Mesothelial cell of epicardium (in vitro differentiated cells): ENCODE measurements at regions not wholly inside any gene's neighbourhood (a gene's known extent, or its start where the extent isn't known, plus 50 kb on each side); places are given as distances from the start of the nearest gene placed in this dataset.

Experiments
- DNase-seq, 2 experiments: peaks; one replicate each; pipeline ENCODE4 v3.0.0; 2021; ENCODE audit warnings: low spot score in 2 of 2; ENCODE audit not compliant: unreplicated experiment in 2 of 2
- H3K27ac Mint-ChIP-seq: 2 replicates; pipeline ENCODE4 v1.8.0; 2021; ENCODE audit warnings: mixed read lengths
- H3K27me3 Mint-ChIP-seq: 2 replicates; pipeline ENCODE4 v1.8.0; 2021; ENCODE audit warnings: low read depth, mixed read lengths
- H3K36me3 Mint-ChIP-seq: 2 replicates; pipeline ENCODE4 v1.8.0; 2021; ENCODE audit warnings: mixed read lengths
- H3K4me1 Mint-ChIP-seq: 2 replicates; pipeline ENCODE4 v1.8.0; 2021; ENCODE audit warnings: mixed read lengths
- H3K4me3 Mint-ChIP-seq: 2 replicates; pipeline ENCODE4 v1.8.0; 2021; ENCODE audit warnings: mild to moderate bottlenecking, moderate library complexity, mixed read lengths
- H3K9me3 Mint-ChIP-seq: 2 replicates; pipeline ENCODE4 v1.8.0; 2021; ENCODE audit warnings: mixed read lengths
- CTCF ChIP-seq: fragments of 200-600 bp; sonication (generic); IDR thresholded peaks from one replicate; pipeline ENCODE4 v1.5.0; 2021; ENCODE audit warnings: antibody characterized with exemption; ENCODE audit not compliant: unreplicated experiment

- H3K9me3 Mint-ChIP-seq = peaks cover 13% of the 10 kb centered on the region
- DNase-seq = no peak
- no peaks in the 10 kb centered on the region for H3K4me1 Mint-ChIP-seq
- H3K27me3 Mint-ChIP-seq = peaks cover 7% of the 10 kb centered on the region
- no peak overlapping the region for H3K27ac Mint-ChIP-seq
- no peak for TF ChIP-seq CTCF
- no peak overlapping the region for H3K4me3 Mint-ChIP-seq
- no peaks in the 10 kb centered on the region for H3K36me3 Mint-ChIP-seq
Observed at GRCh38 chr1:4212796-4213195, 312.7 kb upstream of the C1orf174 start.

- Mint-ChIP-seq H3K9me3 (peaks cover 13% of the 10 kb centered on the region), H3K4me1 (no peaks in the 10 kb centered on the region), H3K4me3 (no peak overlapping the region), H3K36me3 (no peaks in the 10 kb centered on the region), H3K27me3 (peaks cover 7% of the 10 kb centered on the region), H3K27ac (no peak overlapping the region)
- no peak for DNase-seq
- TF ChIP-seq CTCF = no peak
Observed at GRCh38 chr1:4213366-4213973, 313.4 kb upstream of the C1orf174 start.

GRCh38 chr1:4214826-4215225 is 314.8 kb upstream of the C1orf174 start:
- no peak for DNase-seq
- H3K4me1 Mint-ChIP-seq = no peaks in the 10 kb centered on the region
- no peak overlapping the region for H3K27ac Mint-ChIP-seq
- H3K9me3 Mint-ChIP-seq = peaks cover 13% of the 10 kb centered on the region
- H3K36me3 Mint-ChIP-seq = no peaks in the 10 kb centered on the region
- H3K27me3 Mint-ChIP-seq = peaks cover 6% of the 10 kb centered on the region
- no peak overlapping the region for H3K4me3 Mint-ChIP-seq
- TF ChIP-seq CTCF = no peak

- no peak for DNase-seq
- H3K36me3 Mint-ChIP-seq = no peaks in the 10 kb centered on the region
- H3K4me1 Mint-ChIP-seq = no peaks in the 10 kb centered on the region
- H3K9me3 Mint-ChIP-seq = peaks cover 14% of the 10 kb centered on the region
- no peak overlapping the region for H3K27ac Mint-ChIP-seq
- no peak overlapping the region for H3K4me3 Mint-ChIP-seq
- peaks cover 6% of the 10 kb centered on the region for H3K27me3 Mint-ChIP-seq
- TF ChIP-seq CTCF = no peak
Observed at GRCh38 chr1:4215391-4215790, 315.3 kb upstream of the C1orf174 start.

GRCh38 chr1:4216231-4216630 is 316.2 kb upstream of the C1orf174 start:
- Mint-ChIP-seq H3K9me3 (peaks cover 16% of the 10 kb centered on the region), H3K4me1 (no peaks in the 10 kb centered on the region), H3K36me3 (no peaks in the 10 kb centered on the region), H3K27me3 (peaks cover 6% of the 10 kb centered on the region), H3K4me3 (no peak overlapping the region), H3K27ac (no peak overlapping the region)
- DNase-seq = no peak
- no peak for TF ChIP-seq CTCF

DNA sequence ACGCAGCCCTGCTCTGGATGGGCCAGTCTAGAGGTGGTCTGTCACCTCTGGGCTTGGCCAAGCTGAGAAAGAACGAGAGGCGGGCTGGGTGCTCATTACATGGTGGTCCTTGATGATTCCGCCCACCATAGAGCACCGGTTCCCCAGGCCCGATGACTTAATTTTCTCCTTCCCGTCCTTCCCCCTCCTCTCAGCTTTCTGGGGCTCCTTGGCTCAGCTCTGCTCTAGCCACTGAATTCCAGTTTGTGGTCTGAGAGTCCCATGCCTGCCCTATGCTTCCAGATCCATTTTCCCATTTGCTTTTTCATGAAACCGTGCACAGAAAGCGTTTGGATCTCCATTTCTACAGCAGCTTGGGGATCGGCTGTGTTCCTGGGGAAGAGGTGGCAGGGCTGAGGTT is 318.5 kb upstream of the C1orf174 start:
- H3K4me1 Mint-ChIP-seq = no peaks in the 10 kb centered on the region
- no peak overlapping the region for H3K4me3 Mint-ChIP-seq
- no peak for TF ChIP-seq CTCF
- H3K9me3 Mint-ChIP-seq = peaks cover 16% of the 10 kb centered on the region
- peaks cover 3% of the 10 kb centered on the region for H3K27me3 Mint-ChIP-seq
- H3K27ac Mint-ChIP-seq = no peak overlapping the region
- DNase-seq = no peak
- no peaks in the 10 kb centered on the region for H3K36me3 Mint-ChIP-seq
